Mucosa of gallbladder (tissue), 1 donor: ENCODE measurements at regions not wholly inside any gene's neighbourhood (a gene's known extent, or its start where the extent isn't known, plus 50 kb on each side); places are given as distances from the start of the nearest gene placed in this dataset.

Experiments
- DNase-seq: peaks from one replicate; pipeline ENCODE4 v3.0.0-alpha.2; 2020; ENCODE audit warnings: low spot score
- donor health status: DM: no; HTN: no; CAD: no.

- no peak for DNase-seq
Observed at GRCh38 chr14:104319491-104320241, 181.3 kb downstream of the KIF26A start.

GRCh38 chr14:104320611-104321086 lies 182.3 kb downstream of the KIF26A start:
- no peak for DNase-seq

GRCh38 chr14:104321088-104321801 lies 182.9 kb downstream of the KIF26A start:
- no peak for DNase-seq

GRCh38 chr14:104321802-104322130 lies 183.4 kb downstream of the KIF26A start:
- no peak for DNase-seq

- DNase-seq: no peak
Observed at GRCh38 chr14:104322531-104323366, 184.4 kb downstream of the KIF26A start.

GRCh38 chr14:104323551-104324175 lies 185.3 kb downstream of the KIF26A start:
- DNase-seq: no peak

GRCh38 chr14:104326848-104327247 lies 188.5 kb downstream of the KIF26A start:
- no peak for DNase-seq

- no peak for DNase-seq
Observed at GRCh38 chr14:104328607-104329006, 190.2 kb downstream of the KIF26A start.

GRCh38 chr14:104329793-104330192 lies 191.4 kb downstream of the KIF26A start:
- DNase-seq: no peak

GRCh38 chr14:104331871-104332605 lies 193.7 kb downstream of the KIF26A start:
- DNase-seq: no peak

GRCh38 chr14:104332634-104333270 lies 194.4 kb downstream of the KIF26A start:
- no peak for DNase-seq

- no peak for DNase-seq
Observed at GRCh38 chr14:104333646-104334423, 195.4 kb downstream of the KIF26A start.

GRCh38 chr14:104334424-104335161 lies 196.2 kb downstream of the KIF26A start:
- DNase-seq: no peak

GRCh38 chr14:104335176-104335575 lies 196.8 kb downstream of the KIF26A start:
- DNase-seq: no peak

GRCh38 chr14:104335611-104336010 lies 197.2 kb downstream of the KIF26A start:
- DNase-seq: no peak

- DNase-seq: no peak
Observed at GRCh38 chr14:104337351-104337750, 199.0 kb downstream of the KIF26A start.

- DNase-seq: no peak
Observed at GRCh38 chr14:104339361-104339760, 201.0 kb downstream of the KIF26A start.

- DNase-seq: no peak
Observed at GRCh38 chr14:104339829-104340228, 201.4 kb downstream of the KIF26A start.
